SK-N-SH (cell line): ENCODE measurements at regions not wholly inside any gene's neighbourhood (a gene's known extent, or its start where the extent isn't known, plus 50 kb on each side); places are given as distances from the start of the nearest gene placed in this dataset.

ENCODE experiments used
- CTCF ChIA-PET: fragments of 300-600, 350-600 bp; formaldehyde crosslinking; extraction: SDS; loops from one replicate; lab custom pipeline; 2021; lab: Yijun Ruan, JAX
- POLR2A ChIA-PET: fragments of 350-600 bp; sonication (Branson Sonifier 250); formaldehyde crosslinking; extraction: SDS; loops from one replicate; lab custom pipeline; 2020; ENCODE audit warnings: antibody characterized with exemption, inconsistent platforms; lab: Yijun Ruan, JAX
- DNase-seq: peaks from one replicate; pipeline ENCODE4 v3.0.0; 2012
- H2AFZ ChIP-seq: fragments of 200-600 bp; sonication (generic); 2 replicates; pipeline ENCODE4 v1.8.1; 2016; ENCODE audit warnings: antibody characterized with exemption, mild to moderate bottlenecking, low read depth
- H3F3A ChIP-seq: fragments of 200-600 bp; sonication (generic); replicated peaks from 2 replicates; pipeline ENCODE3; 2016; ENCODE audit warnings: antibody characterized with exemption, mild to moderate bottlenecking; ENCODE audit not compliant: insufficient read depth
- H3K27ac ChIP-seq, 2 experiments: fragments of 200-500 bp in 1 of 2; fragments of 200-600 bp in 1 of 2; sonication (Bioruptor generic) in 1 of 2; sonication (generic), shearing (Covaris generic) in 1 of 2; 2 replicates each; pipeline versions ENCODE4 v1.5.1 to v1.6.1; 2014 to 2016; ENCODE audit warnings: low read depth in 2 of 2, inconsistent platforms in 1 of 2, low read length in 1 of 2, mild to moderate bottlenecking in 1 of 2, mixed read lengths in 1 of 2
- H3K27me3 ChIP-seq: fragments of 200-600 bp; sonication (generic), shearing (Covaris generic); 2 replicates; pipeline ENCODE4 v1.6.1; 2016; ENCODE audit warnings: mixed run types; ENCODE audit not compliant: insufficient read depth
- H3K36me3 ChIP-seq, 2 experiments: fragments of 200-500 bp in 1 of 2; fragments of 200-600 bp in 1 of 2; sonication (Bioruptor generic) in 1 of 2; sonication (generic) in 1 of 2; replicated peaks in 1 of 2; 2 replicates each; pipeline versions ENCODE3 to v1.5.1; 2014 to 2016; ENCODE audit warnings: low read length in 1 of 2, mild to moderate bottlenecking in 1 of 2; ENCODE audit not compliant: insufficient read depth in 2 of 2, control insufficient read depth in 1 of 2
- H3K4me1 ChIP-seq, 2 experiments: fragments of 200-500 bp in 1 of 2; fragments of 200-600 bp in 1 of 2; sonication (Bioruptor generic) in 1 of 2; sonication (generic), shearing (Covaris generic) in 1 of 2; 2 replicates each; pipeline versions ENCODE4 v1.5.1 to v1.6.1; 2014 to 2016; ENCODE audit warnings: low read depth in 1 of 2, low read length in 1 of 2, mixed run types in 1 of 2; ENCODE audit not compliant: insufficient read depth in 2 of 2, control insufficient read depth in 1 of 2
- H3K4me2 ChIP-seq: fragments of 200-600 bp; sonication (generic), shearing (Covaris generic); 2 replicates; pipeline ENCODE4 v1.6.1; 2017; ENCODE audit warnings: mixed run types
- H3K4me3 ChIP-seq, 2 experiments: fragments of 200-500 bp in 1 of 2; fragments of 200-600 bp in 1 of 2; sonication (Bioruptor generic) in 1 of 2; sonication (generic), shearing (Covaris generic) in 1 of 2; 2 replicates each; pipeline versions ENCODE4 v1.5.1 to v1.8.1; 2014 to 2016; ENCODE audit warnings: low read depth in 2 of 2, inconsistent platforms in 1 of 2, low read length in 1 of 2, mild to moderate bottlenecking in 1 of 2, mixed read lengths in 1 of 2, moderate library complexity in 1 of 2
- H3K79me2 ChIP-seq: fragments of 200-600 bp; sonication (generic); 2 replicates; pipeline ENCODE4 v1.8.1; 2017; ENCODE audit warnings: mild to moderate bottlenecking; ENCODE audit not compliant: insufficient read depth
- H3K9ac ChIP-seq: fragments of 200-600 bp; sonication (generic); 2 replicates; pipeline ENCODE4 v1.6.1; 2017; ENCODE audit warnings: mixed run types
- H3K9me2 ChIP-seq: fragments of 200-600 bp; sonication (generic); 2 replicates; pipeline ENCODE4 v1.6.1; 2017; ENCODE audit warnings: mixed run types
- H3K9me3 ChIP-seq: fragments of 200-600 bp; sonication (generic); 2 replicates; pipeline ENCODE4 v1.6.1; 2017; ENCODE audit warnings: mixed run types, mild to moderate bottlenecking, moderate library complexity
- H4K20me1 ChIP-seq: fragments of 200-600 bp; sonication (generic); 2 replicates; pipeline ENCODE4 v1.6.1; 2017; ENCODE audit warnings: mild to moderate bottlenecking, mixed run types; ENCODE audit not compliant: insufficient read depth
- EZH2phosphoT487 ChIP-seq: fragments of 200-600 bp; sonication (generic); IDR thresholded peaks from 2 replicates; pipeline ENCODE4 v1.6.1; 2017; ENCODE audit warnings: low read depth, mixed run types, mild to moderate bottlenecking, antibody characterized with exemption, moderate library complexity, borderline replicate concordance
- JUND ChIP-seq: IDR thresholded peaks from 2 replicates; pipeline ENCODE4 v1.4.0; 2012
- MAX ChIP-seq: IDR thresholded peaks from 2 replicates; pipeline ENCODE4 v1.4.0; 2012; ENCODE audit warnings: low read depth
- MEF2A ChIP-seq: IDR thresholded peaks from 2 replicates; pipeline ENCODE4 v1.4.0; 2012; ENCODE audit warnings: low read depth, borderline replicate concordance
- MXI1 ChIP-seq: IDR thresholded peaks from 2 replicates; pipeline ENCODE4 v1.6.1; 2012; ENCODE audit warnings: mild to moderate bottlenecking, low read depth, low read length, improper control_type of control experiment
- PBX3 ChIP-seq: IDR thresholded peaks from 2 replicates; pipeline ENCODE4; 2012
- SMC3 ChIP-seq: IDR thresholded peaks from 2 replicates; pipeline ENCODE4 v1.6.1; 2012; ENCODE audit warnings: low read depth, low read length, improper control_type of control experiment
- YY1 ChIP-seq: IDR thresholded peaks from 2 replicates; pipeline ENCODE4 v1.4.0; 2012; ENCODE audit warnings: low read depth, mild to moderate bottlenecking
- WGBS: methylation state at CpG from one replicate; pipeline ENCODE4 v1.1.6; 2017; ENCODE audit warnings: low lambda C conversion rate; 5-methylcytosine and 5-hydroxymethylcytosine counted together
- TF ChIP-seq, protein P1 (sequence below): fragments of 150-350 bp; IDR thresholded peaks from 2 replicates; pipeline ENCODE4 v1.6.1; 2017; ENCODE audit warnings: antibody characterized with exemption, low read length, low read depth, borderline replicate concordance
- TF ChIP-seq, protein P2 (sequence below): IDR thresholded peaks from 2 replicates; pipeline ENCODE4 v1.6.1; 2012; ENCODE audit warnings: mild to moderate bottlenecking, low read depth, low read length, moderate library complexity

DNA sequence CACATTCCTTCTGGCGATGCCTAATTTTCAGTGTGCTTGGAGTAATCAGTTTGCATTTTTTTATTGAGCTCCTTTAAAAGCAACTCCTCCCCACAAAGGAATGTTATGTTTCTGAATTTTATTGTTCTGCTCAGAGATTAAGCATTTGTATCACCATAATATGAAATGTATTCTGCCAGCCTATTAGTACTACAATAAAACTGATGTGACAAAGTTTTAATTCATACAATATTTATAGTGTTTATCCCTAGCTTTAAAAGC lies 236.9 kb upstream of the ASCC3 start:
- Histone ChIP-seq H3K79me2 (no peaks in the 10 kb centered on the region), H3K9me3 (no peaks in the 10 kb centered on the region), H3K36me3 (no peaks in the 10 kb centered on the region), H3K9me2 (no peaks in the 10 kb centered on the region), H2AFZ (no peak overlapping the region), H3K9ac (no peak overlapping the region), H4K20me1 (no peaks in the 10 kb centered on the region), H3K4me3 (no peak overlapping the region), H3K4me2 (no peak overlapping the region), H3F3A (no peaks in the 10 kb centered on the region), H3K27ac (no peak overlapping the region), H3K27me3 (no peaks in the 10 kb centered on the region), H3K4me1 (no peaks in the 10 kb centered on the region; a peak in 3 of 4 replicates)
- POLR2A ChIA-PET = no interaction called here
- 12% methylated on average over 1 of the region's 1 CpG for WGBS
- TF ChIP-seq, protein P1, sequence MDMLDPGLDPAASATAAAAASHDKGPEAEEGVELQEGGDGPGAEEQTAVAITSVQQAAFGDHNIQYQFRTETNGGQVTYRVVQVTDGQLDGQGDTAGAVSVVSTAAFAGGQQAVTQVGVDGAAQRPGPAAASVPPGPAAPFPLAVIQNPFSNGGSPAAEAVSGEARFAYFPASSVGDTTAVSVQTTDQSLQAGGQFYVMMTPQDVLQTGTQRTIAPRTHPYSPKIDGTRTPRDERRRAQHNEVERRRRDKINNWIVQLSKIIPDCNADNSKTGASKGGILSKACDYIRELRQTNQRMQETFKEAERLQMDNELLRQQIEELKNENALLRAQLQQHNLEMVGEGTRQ = no peak
- TF ChIP-seq MEF2A (no peak), PBX3 (no peak), SMC3 (no peak), JUND (no peak)
- TF ChIP-seq, protein P2, sequence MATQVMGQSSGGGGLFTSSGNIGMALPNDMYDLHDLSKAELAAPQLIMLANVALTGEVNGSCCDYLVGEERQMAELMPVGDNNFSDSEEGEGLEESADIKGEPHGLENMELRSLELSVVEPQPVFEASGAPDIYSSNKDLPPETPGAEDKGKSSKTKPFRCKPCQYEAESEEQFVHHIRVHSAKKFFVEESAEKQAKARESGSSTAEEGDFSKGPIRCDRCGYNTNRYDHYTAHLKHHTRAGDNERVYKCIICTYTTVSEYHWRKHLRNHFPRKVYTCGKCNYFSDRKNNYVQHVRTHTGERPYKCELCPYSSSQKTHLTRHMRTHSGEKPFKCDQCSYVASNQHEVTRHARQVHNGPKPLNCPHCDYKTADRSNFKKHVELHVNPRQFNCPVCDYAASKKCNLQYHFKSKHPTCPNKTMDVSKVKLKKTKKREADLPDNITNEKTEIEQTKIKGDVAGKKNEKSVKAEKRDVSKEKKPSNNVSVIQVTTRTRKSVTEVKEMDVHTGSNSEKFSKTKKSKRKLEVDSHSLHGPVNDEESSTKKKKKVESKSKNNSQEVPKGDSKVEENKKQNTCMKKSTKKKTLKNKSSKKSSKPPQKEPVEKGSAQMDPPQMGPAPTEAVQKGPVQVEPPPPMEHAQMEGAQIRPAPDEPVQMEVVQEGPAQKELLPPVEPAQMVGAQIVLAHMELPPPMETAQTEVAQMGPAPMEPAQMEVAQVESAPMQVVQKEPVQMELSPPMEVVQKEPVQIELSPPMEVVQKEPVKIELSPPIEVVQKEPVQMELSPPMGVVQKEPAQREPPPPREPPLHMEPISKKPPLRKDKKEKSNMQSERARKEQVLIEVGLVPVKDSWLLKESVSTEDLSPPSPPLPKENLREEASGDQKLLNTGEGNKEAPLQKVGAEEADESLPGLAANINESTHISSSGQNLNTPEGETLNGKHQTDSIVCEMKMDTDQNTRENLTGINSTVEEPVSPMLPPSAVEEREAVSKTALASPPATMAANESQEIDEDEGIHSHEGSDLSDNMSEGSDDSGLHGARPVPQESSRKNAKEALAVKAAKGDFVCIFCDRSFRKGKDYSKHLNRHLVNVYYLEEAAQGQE = no peak
- DNase-seq = no peak
- CTCF ChIA-PET = interaction anchor here (1.0 to 1.7 kb wide), 2 partner anchors 9 to 18 kb away, joined by 3 to 4 read pairs; no protein-coding TSS in a partner anchor

DNA sequence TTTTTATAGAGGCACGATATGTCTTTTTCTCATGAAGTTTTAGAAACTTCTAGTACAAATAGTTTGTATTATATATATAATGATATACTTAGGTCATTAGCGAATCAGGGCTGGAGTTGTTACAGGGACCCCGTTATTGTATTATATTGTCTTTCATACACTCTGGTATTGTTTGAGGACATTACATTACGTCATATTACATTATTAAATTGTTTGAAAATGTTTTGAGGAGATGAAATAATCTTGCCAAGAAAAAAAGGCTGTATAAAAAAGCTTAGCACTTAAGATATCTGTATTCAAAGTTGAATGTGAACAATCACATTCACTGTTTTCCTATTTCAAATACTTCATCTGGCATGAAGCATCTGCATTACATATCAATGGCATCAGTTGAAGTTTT lies 239.6 kb upstream of the ASCC3 start:
- Histone ChIP-seq H3K9me2 (no peaks in the 10 kb centered on the region), H4K20me1 (no peaks in the 10 kb centered on the region), H3K4me1 (no peaks in the 10 kb centered on the region; a peak in 3 of 4 replicates), H3K9me3 (no peaks in the 10 kb centered on the region), H3K79me2 (no peaks in the 10 kb centered on the region), H3F3A (no peaks in the 10 kb centered on the region), H3K27ac (no peak overlapping the region), H3K4me2 (no peak overlapping the region), H3K36me3 (no peaks in the 10 kb centered on the region), H3K4me3 (no peak overlapping the region), H3K9ac (no peak overlapping the region), H2AFZ (no peak overlapping the region), H3K27me3 (no peaks in the 10 kb centered on the region)
- no peak for DNase-seq
- no peak for TF ChIP-seq MAX
- no peak for TF ChIP-seq SMC3
- TF ChIP-seq, protein P2 = no peak
- no peak for TF ChIP-seq YY1
- TF ChIP-seq, protein P1 = no peak
- TF ChIP-seq EZH2phosphoT487 = no peak
- TF ChIP-seq MXI1 = no peak
- WGBS = 54% methylated on average over 4 of the region's 4 CpGs
- ChIA-PET CTCF (no interaction called here), POLR2A (no interaction called here)
